HCT116 (cell line): ENCODE measurements at regions not wholly inside any gene's neighbourhood (a gene's known extent, or its start where the extent isn't known, plus 50 kb on each side); places are given as distances from the start of the nearest gene placed in this dataset.

Experiments
- CTCF ChIP-seq, 3 experiments: fragments of 200-600 bp in 1 of 3; sonication (generic) in 1 of 3; IDR thresholded peaks in 2 of 3; conservative IDR thresholded peaks in 1 of 3; 2 replicates each; pipeline ENCODE4 v1.5.1; 2012 to 2017; ENCODE audit warnings: low read depth in 2 of 3, low read length in 2 of 3, antibody characterized with exemption in 1 of 3, borderline replicate concordance in 1 of 3, control low read depth in 1 of 3, mild to moderate bottlenecking in 1 of 3, mixed read lengths in 1 of 3, mixed run types in 1 of 3, moderate library complexity in 1 of 3; ENCODE audit not compliant: insufficient read depth in 1 of 3
- EGR1 ChIP-seq: IDR thresholded peaks from 2 replicates; pipeline ENCODE4 v1.6.1; 2012; ENCODE audit warnings: low read depth
- EZH2 ChIP-seq: fragments of 200-600 bp; sonication (generic); IDR thresholded peaks from 2 replicates; pipeline ENCODE4 v1.6.1; 2017; ENCODE audit warnings: antibody characterized with exemption, mixed run types
- EZH2phosphoT487 ChIP-seq: fragments of 200-600 bp; IDR thresholded peaks from 2 replicates; pipeline ENCODE4 v1.6.1; 2018; ENCODE audit warnings: antibody characterized with exemption, borderline replicate concordance
- JUND ChIP-seq: IDR thresholded peaks from 2 replicates; pipeline ENCODE4 v1.6.1; 2012
- MAX ChIP-seq: IDR thresholded peaks from 2 replicates; pipeline ENCODE4 v1.6.1; 2012
- POLR2A ChIP-seq: IDR thresholded peaks from 2 replicates; pipeline ENCODE4 v1.7.0; 2011; ENCODE audit warnings: borderline replicate concordance; ENCODE audit not compliant: insufficient read depth, insufficient read length; ENCODE audit errors: extremely low read depth
- POLR2AphosphoS5 ChIP-seq: IDR thresholded peaks from 2 replicates; pipeline ENCODE4 v1.6.1; 2011; ENCODE audit warnings: mild to moderate bottlenecking, low read depth, low read length, moderate library complexity
- RAD21 ChIP-seq: IDR thresholded peaks from 2 replicates; pipeline ENCODE4 v1.6.1; 2012; ENCODE audit warnings: low read depth, mild to moderate bottlenecking
- SP1 ChIP-seq: IDR thresholded peaks from 2 replicates; pipeline ENCODE4 v1.6.1; 2012; ENCODE audit warnings: low read depth
- YY1 ChIP-seq: IDR thresholded peaks from 2 replicates; pipeline ENCODE4 v1.6.1; 2011; ENCODE audit warnings: low read length, low read depth, moderate library complexity, mild to moderate bottlenecking; ENCODE audit not compliant: insufficient replicate concordance; ENCODE audit errors: extremely low read depth
- ZNF274 ChIP-seq: fragments of 200-500 bp; sonication (Bioruptor generic); IDR thresholded peaks from 2 replicates; pipeline ENCODE4 v1.6.1; 2014; ENCODE audit warnings: mild to moderate bottlenecking, low read depth, low read length, inconsistent platforms

DNA sequence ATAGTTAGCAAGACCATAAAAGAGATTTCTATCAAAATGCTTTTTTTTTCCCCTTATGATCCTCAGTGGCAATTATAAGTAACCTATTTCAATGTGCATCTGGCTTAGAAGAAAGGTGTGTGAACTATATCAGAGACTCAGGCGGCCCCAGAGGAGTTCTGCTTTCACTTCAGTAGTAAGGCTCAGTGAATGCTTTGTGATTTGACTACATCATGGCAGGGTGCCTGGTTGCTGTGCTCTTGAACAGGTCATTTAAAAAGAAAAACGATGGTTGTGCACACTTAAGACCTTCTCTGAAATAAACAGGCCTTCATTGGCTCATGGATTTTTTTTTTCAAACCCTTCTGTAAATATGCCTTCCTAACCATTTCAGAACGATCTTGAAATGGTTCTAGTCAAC is 400.4 kb upstream of the RARB start:
- TF ChIP-seq YY1 (no peak), CTCF (IDR thresholded peaks at IDR 0.05 in 2 of 3, conservative IDR thresholded peaks at IDR 0.05 in 1 of 3; ENCODE audit: borderline replicate concordance in 1 of 3, insufficient read depth in 1 of 3, low read depth in 2 of 3, low read length in 2 of 3) (no peak), EZH2 (no peak), EGR1 (no peak), RAD21 (no peak), POLR2A (no peak), POLR2AphosphoS5 (no peak), EZH2phosphoT487 (no peak), JUND (no peak), SP1 (no peak), ZNF274 (no peak), MAX (no peak)
